ENCODE measurements at regions not wholly inside any gene's neighbourhood (a gene's known extent, or its start where the extent isn't known, plus 50 kb on each side); places are given as distances from the start of the nearest gene placed in this dataset.
A peak's percentile ranks its signal among the peaks of the same experiment; 100 is the strongest.

DNA sequence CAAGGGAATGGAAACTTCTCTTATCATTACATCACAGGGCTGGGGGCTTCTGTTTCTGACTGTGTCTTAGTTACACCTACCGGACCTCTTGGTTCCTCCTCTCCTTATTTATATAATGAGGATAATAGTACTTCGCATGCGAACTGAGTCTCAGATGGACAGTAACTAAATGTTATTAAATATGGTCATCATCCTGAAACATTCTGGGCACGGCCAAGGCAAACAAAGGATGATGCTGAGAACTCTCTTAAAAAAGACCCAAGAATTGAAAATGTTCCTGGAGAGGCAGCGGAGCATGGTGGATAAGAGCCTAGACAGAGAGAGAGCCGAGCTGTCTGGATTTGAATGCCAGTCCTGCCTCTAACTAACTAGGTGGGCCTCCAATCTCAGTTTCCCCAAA, 119.8 kb upstream of the SASH1 start:
- DNase-seq (ENCODE audit: low read depth in 4 of 4, low spot score in 2 of 4), result no peak

DNA sequence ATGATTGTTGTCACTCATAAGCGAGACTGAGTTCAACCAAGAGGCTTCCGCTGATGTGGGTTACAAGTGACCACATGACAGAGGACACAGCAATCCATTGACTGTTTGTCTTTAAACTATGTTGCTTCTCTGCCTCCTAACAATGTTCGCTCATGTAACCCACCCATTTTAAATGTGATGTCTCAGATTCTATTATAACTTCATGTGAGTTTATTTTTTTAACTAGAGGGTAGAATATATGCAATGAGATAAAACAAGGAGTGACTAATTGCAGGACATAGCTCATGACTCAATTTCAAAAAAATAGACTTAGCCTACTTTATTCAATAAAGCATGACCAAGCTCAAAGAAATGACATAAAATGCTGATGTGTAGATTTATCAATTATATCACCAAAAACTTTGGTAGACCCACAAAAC, 119.2 kb upstream of the SASH1 start:
- DNase-seq (ENCODE audit: low read depth in 4 of 4, low spot score in 2 of 4), result no peak

DNA sequence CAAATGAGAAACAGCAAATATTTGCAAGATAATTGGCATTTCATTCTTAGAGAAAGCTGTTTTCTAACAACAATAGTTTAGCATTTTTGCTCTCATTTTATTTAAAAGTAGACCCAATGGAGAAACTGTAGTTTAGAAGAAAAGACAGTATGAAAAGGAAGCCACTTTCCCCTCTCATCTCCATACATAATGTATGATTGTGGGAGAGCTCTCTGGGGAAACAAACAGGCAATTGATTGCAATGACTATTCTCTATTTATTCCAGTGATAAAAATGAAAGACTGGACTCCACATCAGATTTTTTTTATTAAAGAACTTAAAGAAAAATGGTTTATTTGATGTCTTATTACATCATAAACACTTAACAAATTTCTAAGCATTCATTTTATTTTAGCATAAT, 116.8 kb upstream of the SASH1 start:
- DNase-seq (ENCODE audit: low read depth in 4 of 4, low spot score in 2 of 4), result no peak

DNA sequence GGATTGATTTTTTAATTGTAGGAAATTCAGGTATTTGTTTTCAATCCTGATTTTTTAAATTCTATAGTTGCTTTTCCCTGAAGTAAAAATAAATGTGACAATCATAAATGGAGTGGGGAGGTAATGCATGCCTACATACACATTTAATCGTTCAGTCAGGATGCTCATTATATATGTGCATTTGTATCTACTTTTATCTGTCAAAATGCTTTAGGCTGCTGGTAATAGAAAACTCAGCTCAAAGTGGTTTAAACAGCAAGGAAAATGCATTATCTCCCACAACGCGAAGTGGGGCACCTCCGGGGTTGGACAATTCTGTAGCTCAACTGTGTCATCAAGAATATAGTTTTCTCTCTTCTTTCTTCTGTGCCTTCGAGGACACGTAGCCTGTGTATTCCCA, 116.4 kb upstream of the SASH1 start:
- DNase-seq (ENCODE audit: low read depth in 4 of 4, low spot score in 2 of 4), result no peak

DNA sequence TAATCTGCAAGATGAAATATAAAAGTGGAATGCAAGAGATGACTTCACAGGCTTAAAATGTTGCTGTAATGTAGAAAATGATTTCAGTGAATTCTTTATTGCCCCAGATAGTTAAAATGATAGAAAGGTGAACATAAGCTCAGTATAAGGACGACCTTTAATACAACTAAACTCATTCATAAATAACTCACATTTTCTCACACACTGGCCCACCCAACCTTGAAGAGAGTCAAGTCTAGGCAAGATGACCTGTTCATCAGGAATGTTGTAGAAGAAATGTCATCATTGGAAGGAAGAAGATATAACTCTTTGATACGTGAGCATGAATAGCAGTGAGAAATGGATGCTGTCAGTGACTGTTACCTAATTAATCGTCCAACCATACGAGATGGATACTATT, 111.1 kb upstream of the SASH1 start:
- DNase-seq (ENCODE audit: low read depth in 4 of 4, low spot score in 2 of 4), result no peak

DNA sequence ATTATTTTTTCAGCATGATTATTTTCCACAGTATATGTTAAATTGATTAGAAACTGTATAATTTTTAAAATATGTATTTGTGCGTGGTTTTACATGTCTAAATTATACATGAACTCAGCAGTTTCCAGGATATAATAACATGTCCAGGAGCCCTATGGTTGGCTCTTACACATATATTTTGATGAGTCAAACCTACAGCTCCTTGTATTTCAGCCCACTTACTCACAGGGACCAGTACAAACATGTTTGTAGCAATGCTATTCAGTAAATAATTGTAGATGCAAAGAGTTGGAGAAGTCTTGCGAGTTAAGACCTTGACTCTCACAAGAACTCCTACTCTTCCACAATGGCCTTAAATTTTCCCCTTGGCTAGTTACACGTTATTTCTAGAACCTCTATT, 107.2 kb upstream of the SASH1 start:
- DNase-seq (ENCODE audit: low read depth in 4 of 4, low spot score in 2 of 4), result no peak

DNA sequence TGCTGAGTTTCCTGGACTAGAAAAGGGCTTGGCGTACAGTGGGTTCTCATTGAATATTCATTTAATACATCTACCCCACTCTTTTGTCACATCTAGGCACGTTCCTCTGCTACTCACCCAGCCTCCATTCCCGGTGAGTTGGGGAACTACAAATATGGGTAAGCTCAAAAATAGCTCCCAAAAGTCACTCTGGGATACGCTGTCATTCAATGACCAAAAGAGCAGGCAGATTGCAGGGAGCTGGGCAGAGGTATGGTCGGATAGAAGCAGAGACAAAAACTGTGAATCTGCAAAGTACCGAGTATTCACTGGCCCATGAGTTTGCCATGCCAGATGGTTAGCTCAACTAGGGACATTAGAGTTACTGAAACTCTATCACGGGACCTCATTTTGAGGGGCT, 103.9 kb upstream of the SASH1 start:
- no peak for DNase-seq (ENCODE audit: low read depth in 4 of 4, low spot score in 2 of 4)

DNA sequence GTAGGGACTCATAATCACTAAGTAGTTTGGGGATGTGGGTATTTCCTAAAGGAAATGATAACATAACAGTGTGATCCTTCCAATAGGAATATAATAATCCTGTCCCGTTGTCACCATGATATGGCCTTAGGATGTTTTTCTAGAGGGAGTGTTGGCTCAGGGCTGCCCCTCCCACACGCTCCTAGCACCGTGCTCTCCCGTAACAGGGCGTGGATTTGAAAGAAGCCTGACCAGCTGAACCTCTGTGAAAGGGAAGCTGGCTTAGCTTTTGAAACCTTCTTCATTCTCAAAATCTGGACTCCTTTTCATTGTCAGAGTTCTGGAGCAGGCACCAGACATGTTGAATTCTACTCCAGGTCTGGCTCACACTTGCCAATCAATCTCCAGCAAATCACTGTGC, 103.4 kb upstream of the SASH1 start:
- no peak for DNase-seq (ENCODE audit: low read depth in 4 of 4, low spot score in 2 of 4)

DNA sequence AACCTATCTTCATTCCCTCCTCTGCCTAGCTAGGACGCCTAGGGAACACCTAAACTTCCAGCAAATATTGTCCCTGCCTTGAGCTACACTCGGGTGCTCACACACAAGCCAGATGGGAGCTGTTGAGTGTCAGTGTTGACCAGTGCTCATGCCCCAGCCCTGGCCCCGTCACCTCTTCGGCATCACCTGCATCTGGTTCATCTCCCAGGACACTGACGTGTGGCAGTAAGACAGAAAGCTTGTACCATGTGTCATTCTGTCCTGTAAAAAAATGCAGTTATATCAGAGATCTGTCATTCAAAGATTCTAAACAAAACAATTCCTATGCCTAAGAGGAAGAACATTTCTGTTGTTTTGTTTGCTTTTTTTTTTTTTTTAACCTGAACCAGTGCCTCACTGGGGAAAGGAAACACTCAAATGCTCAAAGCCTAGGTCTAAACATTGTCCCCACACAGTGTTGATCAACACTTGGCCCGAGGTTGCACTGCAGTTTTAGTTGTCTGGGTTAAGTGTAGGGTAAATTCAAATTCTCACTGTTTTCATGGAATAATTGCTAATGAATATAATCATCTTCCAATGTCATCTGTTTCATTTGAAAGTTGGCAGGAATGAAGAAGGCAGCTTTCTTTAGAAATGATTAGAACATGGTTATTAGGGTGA, 102.7 kb upstream of the SASH1 start:
- DNase-seq (ENCODE audit: low read depth in 4 of 4, low spot score in 2 of 4), result no peak

DNA sequence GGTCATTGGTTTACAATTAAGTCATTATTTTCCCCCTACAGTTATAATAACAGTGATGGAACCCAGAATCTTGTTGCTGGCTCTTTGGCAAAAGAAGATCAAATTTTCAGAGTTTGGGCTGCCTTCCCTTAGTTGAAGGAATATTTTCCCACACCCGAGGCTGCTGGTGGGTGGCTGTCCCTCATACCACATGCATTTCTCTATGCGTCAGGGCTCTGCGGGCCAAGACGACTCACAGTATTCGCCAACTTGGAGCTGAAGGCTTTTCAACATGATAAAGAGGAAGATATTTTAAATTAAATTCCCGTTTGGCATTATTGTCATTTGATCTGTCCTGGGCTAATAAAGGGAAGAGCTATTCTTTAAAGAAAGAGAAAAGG, 102.2 kb upstream of the SASH1 start:
- DNase-seq (ENCODE audit: low read depth in 4 of 4, low spot score in 2 of 4), result no peak

DNA sequence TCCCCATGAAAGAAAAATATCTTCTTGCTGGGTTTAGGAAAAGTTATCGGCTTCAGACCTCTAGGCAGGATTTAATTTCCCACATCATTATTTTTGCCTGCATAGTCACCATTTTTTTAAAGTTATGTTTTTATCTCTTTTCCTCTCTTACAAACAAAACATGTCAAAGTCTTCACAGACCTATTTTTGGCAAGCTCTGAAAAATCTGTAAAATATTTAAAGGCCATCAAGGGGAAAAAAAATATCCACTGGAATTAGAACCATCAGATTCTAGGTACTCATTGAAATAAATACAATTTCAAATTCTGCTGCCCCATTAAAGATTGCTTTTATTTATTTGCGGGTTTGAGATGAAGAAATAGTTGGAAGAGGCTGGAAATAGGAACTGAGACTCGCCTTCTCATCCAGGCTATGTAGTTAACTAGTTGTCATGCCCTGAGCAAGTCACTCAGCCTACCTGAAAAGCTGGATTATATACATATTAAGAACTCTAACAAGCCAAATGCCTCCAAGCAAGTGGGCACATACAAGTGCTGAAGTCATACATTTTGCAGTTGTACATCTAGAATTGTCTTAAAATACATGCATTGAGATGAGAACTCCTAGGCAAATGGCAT, 101.7 kb upstream of the SASH1 start:
- DNase-seq (ENCODE audit: low read depth in 4 of 4, low spot score in 2 of 4), result no peak

DNA sequence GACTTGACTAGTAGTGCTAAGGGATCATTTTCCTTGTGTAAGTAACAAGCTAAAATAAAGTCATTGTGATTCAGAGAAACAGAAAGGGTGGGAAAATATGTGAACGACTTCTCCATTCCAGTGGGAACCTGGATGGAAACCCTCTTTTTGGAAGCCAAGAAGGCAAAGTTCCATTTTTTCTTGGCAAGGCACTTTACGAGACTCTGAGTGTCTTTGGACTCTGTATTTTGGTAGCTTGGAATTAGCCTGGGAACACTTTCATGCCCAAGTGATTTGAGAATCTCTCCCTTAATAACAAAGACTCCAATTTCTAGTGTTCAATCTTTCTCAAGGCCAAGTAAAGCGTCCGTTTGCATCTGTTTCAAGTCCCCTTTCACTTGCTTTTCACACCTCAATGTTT, 100.5 kb upstream of the SASH1 start:
- DNase-seq (ENCODE audit: low read depth in 4 of 4, low spot score in 2 of 4), result no peak

DNA sequence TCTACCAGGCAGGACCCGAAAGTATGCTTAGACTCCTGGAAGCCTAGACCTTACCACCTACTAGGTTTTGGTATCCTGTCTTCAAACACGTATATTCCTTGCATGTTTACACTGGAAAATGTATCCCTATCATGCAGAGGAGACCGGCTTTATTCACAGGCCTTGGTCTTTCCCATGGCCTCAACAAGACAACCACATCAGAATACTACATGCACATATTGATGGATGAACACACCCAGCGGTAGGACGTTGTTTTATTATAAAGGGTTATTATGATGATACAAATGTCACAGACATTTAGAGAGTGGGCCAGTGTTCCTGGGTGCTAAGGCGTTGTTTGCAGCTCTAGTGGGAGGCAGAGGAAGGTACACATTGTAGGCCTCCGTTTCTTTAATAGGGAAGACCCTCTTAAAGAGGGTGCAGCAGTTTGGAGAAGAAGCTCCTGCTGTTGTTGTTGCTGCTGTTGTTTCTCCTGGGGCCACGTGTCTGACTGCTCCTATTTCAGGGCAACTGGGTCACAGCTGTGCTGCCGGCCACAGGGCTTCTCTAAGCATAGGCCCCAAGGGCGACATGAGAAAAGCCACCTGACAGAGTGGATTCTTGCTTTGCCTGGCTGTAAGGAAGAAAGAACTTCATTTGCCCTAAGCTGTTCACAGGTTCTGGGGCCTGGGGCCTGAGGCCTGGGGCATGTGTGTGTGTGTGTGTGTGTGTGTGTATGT, 98.3 kb upstream of the SASH1 start:
- DNase-seq (ENCODE audit: low read depth in 4 of 4, low spot score in 2 of 4), result peak in 1 of 4 donors; percentile 24

DNA sequence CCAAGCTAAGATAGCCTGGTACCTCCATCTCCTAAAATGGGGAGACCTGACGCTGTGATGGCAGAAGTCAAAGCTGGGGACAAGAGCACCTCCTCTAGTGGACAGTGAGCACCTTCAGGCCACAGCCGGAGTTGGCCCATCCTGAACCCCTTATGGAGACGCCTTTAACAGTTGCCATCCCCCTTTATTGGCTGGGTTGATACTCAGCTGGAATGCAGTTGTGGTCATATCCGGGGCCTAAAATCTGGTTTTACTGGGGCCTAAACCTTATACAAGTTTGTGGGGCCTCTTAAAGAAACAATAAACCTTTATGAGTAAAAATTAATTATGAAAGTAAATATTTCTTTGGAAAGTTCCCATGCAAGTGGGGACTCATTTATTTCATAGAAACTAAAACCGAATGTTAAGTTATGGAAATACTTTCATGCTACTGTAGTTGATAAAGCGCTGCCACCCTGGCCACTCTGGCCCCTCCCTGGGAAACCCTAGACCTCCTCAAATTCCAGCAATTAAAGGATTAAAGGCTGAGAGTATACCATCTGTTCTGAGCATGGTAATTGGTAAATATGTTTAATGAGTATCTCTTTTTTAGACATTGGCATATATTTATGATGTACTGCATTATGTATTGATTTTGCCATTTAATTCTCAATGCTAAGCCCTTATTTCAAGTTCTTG, 95.1 kb upstream of the SASH1 start:
- DNase-seq (ENCODE audit: low read depth in 4 of 4, low spot score in 2 of 4), result no peak

DNA sequence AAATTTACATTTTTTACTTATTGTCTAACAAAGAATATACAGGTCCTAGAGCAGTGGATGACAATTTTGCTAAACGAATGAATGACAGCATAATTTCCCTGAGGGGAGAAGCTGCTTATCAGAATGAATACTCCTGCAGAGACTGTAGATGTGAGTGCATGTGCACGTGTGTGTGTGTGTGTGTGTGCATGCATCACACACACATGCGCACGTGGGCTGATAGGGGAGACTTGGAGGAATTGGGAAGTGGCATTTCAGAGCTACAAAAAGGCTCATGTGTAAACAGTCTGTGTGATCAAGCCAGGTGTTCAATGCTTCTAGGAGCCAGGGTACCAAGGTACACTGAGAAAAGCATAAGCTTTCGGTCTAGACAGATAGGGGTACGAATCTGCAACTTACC, 93.5 kb upstream of the SASH1 start:
- no peak for DNase-seq (ENCODE audit: low read depth in 4 of 4, low spot score in 2 of 4)

DNA sequence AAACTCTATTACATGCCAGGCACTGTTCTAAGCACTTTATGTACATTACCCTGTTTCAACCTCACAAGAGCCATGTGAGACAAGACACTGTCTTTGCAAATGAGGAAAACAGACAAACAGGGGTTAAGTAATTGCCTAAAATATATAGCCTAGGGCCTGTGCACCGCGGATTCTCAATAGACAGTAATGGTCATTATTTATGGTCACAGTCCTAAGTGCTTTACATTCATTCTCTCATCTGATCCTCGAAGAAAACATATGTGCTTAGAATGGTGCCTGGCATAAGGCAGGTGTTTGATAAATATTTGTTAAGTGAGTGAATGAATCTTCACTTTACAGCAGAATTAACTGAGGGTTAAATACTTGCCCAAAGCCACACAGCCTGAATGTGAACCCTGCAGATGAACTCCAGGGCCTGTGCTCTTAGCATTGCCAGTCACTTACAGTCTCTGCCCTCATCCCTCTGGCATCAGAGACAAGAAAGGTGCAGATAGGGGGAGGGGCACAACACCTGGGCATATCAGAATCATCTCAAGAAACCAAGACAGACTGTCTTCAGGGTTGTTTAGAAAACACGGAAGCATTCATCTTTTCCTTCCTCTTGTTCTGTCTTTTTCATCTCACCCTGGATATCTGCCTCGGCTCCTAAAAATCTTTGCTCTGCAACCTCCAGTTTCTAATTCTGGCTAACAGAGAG, 92.8 kb upstream of the SASH1 start:
- no peak for DNase-seq (ENCODE audit: low read depth in 4 of 4, low spot score in 2 of 4)

DNA sequence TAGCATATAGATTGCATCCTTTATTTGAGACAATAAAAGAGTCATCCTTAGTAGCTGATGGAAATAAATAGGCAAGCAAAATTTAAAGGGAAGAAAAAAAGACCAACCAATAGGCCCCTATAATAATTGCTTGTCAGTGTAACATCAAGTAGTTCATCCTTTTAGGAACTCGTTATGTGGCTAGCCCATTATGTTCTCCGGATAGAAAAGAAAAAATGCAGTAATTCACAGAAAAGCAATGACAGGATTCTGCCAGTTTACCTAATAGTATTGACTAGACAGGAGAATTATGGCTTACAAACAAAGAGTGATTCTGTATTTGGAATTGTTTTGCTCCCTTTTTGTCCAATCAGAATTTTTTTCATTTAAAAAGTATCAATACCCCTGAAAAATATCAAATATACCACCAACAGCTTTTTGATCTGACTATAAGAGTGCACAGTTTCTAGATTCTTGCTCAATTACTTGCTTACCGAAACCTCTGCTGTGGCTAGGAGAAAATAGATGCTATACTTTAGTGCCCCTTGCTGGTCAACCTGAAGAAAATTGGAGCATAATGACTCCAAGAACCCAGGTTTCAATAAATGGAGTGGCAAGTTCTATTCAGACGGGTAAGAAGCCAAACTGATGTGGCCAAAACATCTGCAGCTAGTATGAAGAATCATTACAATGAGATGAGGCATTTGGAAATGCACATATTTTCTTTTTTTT, 91.5 kb upstream of the SASH1 start:
- DNase-seq (ENCODE audit: low read depth in 4 of 4, low spot score in 2 of 4), result no peak

DNA sequence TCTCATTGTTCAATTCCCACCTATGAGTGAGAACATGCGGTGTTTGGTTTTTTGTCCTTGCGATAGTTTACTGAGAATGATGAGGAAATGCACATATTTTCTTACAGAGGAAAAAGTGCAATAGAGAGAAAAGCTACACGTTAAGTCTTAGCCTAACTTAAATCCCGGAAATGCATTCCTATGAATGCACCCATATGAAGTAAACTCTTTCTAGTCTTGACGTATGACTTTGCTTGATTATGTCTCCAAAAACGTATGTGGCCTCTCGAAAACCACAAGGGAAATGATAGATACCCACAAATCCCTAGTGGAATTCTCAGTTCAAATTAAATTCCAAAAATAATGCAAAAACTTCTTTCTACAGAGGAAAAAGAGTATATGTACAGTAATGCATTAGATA, 90.7 kb upstream of the SASH1 start:
- DNase-seq (ENCODE audit: low read depth in 4 of 4, low spot score in 2 of 4), result no peak

DNA sequence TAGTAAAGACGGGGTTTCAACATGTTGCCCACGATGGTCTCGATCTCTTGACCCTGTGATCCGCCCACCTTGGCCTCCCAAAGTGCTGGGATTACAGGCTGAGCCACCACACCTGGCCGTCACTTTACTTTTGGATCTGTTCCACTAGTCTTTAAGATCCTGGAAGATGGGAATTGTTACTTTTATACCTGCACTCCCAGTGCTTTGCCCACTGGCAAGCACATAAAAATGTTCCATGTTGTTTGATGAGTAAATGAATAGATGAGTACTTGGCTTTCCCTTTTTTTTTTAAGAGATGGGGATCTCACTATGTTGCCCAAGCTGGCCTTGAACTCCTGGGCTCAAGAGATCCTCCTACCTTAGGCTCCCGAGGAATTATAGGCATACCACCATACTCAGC, 84.8 kb upstream of the SASH1 start:
- no peak for DNase-seq (ENCODE audit: low read depth in 4 of 4, low spot score in 2 of 4)

DNA sequence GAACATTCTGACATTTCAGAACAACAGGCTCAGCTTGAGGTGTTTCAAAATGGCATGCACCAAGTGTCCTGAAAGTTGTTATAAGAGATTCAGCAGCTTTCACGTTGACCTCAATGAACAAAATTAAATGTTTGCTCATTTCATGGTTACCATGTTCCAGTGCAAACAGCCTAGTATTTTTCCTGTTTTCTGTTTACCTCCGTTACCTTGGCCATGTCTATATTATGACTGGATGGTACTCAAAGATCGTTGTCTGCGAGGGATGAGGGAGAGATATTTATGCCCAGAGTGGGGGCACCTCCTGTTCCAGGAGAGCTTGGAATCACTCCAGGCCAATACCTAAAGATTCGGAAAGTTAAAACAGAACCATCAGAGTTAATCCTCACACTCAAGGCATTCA, 83.8 kb upstream of the SASH1 start:
- no peak for DNase-seq (ENCODE audit: low read depth in 4 of 4, low spot score in 2 of 4)

DNA sequence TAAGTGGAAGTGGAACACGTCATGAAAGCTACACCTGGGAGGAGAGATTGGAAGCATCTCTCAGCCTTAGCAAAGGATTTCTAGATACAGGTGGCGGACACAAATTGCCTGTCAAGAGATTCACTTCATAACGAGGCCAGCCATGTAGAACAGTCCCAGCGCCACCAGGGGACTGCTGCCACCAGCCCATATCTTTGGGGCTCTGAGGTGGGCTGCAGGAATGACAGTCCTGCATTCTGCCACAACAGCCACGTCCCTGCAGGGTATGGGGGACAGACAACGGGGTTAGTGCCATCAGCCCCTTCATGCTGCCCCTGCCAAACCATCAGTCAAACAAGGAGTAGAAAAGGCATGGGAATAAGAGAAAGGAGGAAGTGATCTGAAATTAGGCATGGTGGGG, 81.2 kb upstream of the SASH1 start:
- DNase-seq (ENCODE audit: low read depth in 4 of 4, low spot score in 2 of 4), result no peak

All from left renal cortex interstitium (tissue), 4 donors.